NCI-H2029 treated with DMSO at 0.1 percent for 48 hours (cell line): ENCODE measurements at regions not wholly inside any gene's neighbourhood (a gene's known extent, or its start where the extent isn't known, plus 50 kb on each side); places are given as distances from the start of the nearest gene placed in this dataset.
"Not testable (repeated sequence)": the region's sequence is repeated elsewhere in the genome, so short reads cannot be mapped to it uniquely, and the experiment has no call there.

Source experiments
- DNase-seq: peaks from one replicate; lab custom pipeline; 2025; lab: John Stamatoyannopoulos, UW

DNA sequence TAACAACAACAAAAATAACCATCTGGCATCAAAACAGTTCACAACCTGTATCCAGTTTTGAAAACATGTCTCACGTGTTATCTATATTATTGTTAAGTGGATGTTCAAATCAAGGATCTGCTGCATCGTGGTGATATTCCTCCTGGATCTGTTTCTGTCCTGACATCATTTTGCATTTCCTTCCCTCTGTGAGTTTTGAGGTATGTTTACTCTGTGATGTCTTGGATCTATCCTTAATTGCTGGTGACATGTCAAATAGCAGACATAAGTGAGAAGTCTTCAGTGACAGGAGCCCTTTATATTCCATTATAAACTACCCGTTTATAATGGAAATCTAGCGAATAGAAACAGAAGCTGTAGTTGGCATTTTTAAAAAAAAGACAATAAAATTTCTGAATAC, 381.8 kb upstream of the NOX3 start:
- no peak for DNase-seq

DNA sequence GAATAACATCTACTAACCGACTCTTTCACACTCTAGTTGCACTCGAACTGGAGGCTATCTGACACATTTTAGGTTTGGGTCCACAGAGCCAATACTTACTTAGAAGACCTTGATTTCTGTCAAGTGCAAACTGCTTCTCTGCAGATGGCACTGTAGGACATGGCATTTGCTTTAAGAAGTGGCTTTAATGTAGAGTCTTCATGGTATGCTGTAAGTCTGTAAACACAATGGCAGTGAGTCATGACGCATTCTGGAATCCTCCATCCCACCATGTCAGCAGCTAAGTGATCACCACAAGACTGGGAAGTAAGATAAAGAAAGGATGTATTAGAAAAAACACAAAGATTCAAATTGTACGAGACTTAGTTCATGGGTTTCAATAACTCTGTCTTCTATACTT, 377.0 kb upstream of the NOX3 start:
- DNase-seq, result no peak

DNA sequence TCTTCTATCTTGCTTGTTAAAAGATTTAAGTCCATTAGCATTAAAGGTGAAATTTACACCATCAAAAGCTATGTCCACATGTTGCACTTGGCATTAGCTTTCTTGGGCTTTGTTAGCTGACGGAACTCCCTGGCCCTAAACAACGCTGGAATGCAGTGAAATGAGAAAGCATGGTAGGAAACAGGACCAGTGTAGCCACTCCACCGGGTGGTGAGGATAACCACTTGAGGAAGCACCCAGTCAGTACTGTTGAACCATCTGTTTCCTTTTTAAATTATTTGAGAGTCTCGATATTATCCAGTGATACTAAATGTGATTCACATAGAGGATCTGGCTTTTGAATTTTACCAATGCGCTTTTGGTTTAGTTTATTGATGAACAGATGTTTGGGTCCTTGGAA, 374.9 kb upstream of the NOX3 start:
- no peak for DNase-seq

DNA sequence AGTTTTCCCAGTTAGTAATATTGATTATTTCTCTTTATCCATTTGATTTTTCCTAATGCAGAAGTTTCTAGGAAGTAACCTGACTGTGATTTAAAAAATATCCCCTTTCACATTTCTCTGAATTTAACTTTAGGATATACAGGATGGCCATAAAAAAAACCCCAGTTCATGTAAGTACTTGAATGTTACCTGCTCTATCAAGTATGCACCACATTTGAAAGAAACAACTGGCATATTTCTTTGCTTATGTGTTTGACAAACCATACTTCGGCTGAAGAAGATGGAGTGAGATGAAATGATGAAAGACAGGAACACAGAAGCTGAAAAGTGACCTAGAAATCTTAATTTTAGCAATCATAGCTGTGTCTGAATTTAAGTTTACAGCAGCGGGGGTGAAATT, 374.0 kb upstream of the NOX3 start:
- DNase-seq, result no peak

- no peak for DNase-seq
Measured at GRCh38 chr6:155828989-155829388, 373.4 kb upstream of the NOX3 start.

GRCh38 chr6:155818698-155819097, 363.1 kb upstream of the NOX3 start:
- no peak for DNase-seq

DNA sequence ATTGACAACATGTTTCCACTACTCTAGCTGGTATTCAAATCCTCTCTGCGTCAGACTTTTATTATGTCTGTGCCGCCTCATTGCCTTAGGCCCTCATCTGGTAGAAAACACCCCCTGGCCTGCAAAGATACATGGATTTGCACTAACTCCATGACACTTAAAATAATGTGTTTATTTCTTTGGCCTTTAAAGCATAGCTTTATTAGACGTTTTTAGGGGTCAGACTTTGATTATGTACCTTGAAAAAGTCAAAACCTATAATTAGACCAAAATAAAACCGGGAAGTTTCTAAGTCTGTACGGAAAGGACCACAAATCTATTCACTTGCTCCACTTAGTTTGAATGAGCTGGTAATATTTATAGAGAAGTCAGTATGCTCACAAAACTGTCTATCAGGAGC, 357.9 kb upstream of the NOX3 start:
- DNase-seq, result no peak

- DNase-seq, result no peak
Measured at GRCh38 chr6:155807243-155807642, 351.6 kb upstream of the NOX3 start.

GRCh38 chr6:155801046-155801445, 345.4 kb upstream of the NOX3 start:
- DNase-seq, result no peak

GRCh38 chr6:155798876-155799275, 343.2 kb upstream of the NOX3 start:
- not testable (repeated sequence) for DNase-seq

DNA sequence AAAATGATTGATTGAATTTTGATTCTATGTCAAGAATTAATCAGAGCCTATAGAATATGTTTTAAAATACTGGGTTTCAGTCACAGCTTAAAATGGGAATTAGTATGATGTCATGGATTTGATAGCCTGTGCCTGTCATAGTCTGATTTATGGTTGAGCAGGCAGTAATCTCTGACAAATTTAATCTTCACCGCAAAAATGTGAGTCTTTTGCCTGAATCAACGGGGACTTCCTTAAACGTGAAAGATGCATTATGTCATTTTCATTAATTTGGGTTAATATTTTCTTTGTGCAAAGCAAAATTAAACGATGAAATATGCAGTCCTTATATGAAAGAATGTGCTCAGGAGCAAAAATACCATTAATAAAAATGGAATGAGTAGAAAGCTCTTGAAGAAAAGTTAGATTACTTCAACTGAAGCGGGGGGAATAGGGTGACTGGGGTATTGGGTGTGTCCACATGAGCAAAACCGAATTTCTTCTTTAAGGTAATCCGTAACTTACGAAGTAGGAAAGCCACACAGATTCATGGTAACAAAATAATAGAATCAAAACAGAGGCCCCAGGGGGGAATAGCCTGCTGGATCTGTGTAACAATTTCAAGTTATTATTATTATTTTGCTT, 339.6 kb upstream of the NOX3 start:
- no peak for DNase-seq

DNA sequence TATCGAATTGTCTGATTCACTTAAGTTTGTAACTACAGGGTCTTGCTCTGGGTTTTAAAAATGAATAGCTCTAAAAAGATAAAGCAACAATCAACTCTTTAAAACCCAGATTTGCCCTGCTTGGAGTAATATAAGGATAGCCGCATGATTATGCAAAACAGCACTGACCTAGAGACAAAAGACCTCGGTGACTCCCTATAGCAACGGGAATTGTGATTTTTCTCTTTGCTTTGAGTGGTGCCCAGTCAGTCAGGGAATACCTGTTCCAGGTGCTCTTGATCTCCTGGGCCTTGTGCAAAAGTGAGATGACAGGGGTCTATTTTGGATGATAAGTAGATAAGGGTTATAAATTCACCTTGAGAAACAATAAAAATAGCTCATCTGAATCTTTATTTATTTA, 336.3 kb upstream of the NOX3 start:
- no peak for DNase-seq

GRCh38 chr6:155791186-155791585, 335.5 kb upstream of the NOX3 start:
- DNase-seq, result no peak

GRCh38 chr6:155787168-155787567, 331.5 kb upstream of the NOX3 start:
- no peak for DNase-seq

DNA sequence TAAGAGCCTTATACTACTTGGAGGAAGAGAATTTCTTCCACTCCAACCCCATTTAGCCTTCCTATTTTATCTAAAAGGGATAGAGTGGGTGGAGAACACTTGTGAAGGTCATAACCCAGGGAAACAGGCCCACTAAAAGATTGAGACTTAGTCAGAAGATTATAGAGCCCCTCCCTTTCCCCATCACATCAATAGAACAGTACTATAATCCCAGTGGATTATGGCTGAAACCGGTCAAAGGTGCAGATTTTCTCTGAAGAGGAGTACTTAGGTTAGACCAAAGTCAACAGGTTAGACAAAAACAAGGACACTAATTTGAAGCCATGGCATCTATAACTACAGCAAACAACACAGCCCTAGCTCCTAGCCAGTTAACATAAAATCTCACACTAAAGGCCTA, 330.9 kb upstream of the NOX3 start:
- DNase-seq, result no peak

DNA sequence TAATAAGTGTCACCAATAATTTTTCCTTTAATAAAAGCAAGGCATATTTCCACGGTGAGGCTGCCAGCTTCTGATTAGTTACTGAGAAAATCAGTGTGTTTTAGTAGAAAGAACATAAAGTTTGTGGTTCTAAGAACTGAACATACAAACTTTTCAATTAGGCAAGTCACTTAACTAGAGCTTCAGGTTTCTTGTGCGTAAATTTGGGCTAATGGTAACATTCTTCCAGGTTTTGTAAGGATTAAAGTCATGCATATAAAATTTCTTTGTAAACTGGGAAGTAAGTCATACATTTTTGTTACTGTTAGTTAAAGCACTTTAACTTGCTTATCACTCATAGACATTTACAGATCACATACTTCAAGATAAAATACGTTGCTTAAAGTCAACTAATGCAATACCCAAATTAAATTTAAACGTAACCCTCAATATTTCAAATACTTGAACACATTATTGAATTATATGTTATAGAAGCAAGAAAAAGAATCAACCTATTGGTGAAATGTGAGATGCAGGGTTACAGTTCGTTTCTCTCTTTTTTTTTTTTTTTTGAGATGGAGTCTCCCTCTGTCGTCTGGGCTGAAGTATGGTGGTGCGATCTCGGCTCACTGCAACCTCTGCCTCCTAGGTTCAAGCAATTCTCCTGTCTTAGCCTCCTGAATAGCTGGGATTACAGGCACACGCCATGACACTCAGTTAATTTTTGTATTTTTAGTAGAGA, 327.3 kb upstream of the NOX3 start:
- DNase-seq, result no peak

DNA sequence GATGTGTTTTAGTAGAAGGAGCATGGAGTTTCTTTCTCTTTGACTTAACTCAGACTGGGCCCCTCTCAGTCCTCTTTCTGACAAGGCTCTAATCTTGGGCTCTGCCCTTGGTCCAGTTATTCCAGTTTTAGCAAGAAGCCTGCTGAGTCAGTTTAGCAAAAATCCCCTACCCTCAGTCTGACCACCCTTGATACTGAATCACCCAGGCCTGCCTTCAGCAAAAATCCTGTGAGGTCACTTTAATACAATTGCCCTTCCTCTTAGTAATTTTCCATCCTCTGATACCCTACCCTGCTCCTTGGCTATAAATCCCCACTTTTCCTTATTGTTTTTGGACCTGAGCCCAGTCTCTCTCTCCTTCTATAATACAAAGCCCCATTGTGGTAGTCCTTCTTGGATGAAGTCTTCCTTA, 326.7 kb upstream of the NOX3 start:
- DNase-seq, result peak; percentile 4

DNA sequence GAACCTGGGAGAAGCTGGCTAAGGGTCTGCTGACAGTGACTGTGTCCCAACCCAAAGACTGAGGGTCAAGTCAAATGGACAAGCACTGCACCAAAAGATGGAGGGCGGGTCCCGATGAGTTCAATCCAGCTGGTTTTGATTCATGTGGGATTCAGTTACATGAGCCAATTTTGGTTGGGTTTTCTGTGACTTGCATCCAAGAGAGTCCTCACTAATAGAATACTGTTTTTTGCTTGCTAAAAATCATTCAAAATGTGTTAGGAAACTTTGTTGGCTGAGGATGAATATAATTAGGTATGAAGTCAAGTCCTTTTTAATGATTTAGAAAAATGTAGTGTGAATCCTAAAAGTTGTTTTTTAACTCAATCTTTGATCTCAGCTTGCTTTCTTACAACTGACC, 323.8 kb upstream of the NOX3 start:
- no peak for DNase-seq

DNA sequence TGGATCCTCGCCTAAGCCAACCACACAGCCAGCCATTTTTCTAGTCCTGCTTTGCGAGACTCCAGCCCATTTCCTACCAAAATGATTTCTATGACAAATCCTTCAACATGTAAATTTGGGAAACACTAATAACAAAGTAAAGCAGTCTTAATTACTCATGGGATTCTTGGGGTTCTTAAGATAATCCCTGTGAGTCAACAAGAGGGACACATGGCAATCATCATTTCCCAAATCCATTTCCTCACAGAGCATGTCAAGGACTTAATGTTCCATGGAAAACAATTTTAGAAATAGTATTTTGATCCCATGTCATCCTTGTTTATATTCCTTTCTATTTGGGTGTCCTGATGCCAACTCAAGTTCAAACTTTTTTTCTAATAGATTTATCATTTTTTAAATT, 322.7 kb upstream of the NOX3 start:
- no peak for DNase-seq

GRCh38 chr6:155771822-155772221, 316.2 kb upstream of the NOX3 start:
- no peak for DNase-seq

GRCh38 chr6:155770856-155771255, 315.2 kb upstream of the NOX3 start:
- DNase-seq, result no peak

DNA sequence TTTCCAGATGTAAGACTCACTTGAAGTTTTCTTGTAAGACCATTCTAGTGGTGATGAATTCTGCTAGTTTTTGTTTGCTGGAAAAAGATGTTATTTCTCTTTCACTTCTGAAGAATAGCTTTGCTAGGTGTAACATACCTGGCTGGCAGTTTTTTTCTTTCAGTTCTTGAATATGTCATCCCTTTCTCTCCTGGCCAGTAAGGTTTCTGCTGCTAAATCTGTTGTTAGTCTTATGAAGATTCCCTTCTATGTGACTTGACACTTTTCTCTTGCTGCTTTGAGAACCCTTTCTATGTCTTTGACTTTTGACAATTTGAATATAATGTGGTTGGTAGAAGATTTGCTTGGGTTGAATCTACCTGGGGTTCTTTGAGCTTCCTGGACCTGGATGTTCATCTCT, 314.7 kb upstream of the NOX3 start:
- no peak for DNase-seq

DNA sequence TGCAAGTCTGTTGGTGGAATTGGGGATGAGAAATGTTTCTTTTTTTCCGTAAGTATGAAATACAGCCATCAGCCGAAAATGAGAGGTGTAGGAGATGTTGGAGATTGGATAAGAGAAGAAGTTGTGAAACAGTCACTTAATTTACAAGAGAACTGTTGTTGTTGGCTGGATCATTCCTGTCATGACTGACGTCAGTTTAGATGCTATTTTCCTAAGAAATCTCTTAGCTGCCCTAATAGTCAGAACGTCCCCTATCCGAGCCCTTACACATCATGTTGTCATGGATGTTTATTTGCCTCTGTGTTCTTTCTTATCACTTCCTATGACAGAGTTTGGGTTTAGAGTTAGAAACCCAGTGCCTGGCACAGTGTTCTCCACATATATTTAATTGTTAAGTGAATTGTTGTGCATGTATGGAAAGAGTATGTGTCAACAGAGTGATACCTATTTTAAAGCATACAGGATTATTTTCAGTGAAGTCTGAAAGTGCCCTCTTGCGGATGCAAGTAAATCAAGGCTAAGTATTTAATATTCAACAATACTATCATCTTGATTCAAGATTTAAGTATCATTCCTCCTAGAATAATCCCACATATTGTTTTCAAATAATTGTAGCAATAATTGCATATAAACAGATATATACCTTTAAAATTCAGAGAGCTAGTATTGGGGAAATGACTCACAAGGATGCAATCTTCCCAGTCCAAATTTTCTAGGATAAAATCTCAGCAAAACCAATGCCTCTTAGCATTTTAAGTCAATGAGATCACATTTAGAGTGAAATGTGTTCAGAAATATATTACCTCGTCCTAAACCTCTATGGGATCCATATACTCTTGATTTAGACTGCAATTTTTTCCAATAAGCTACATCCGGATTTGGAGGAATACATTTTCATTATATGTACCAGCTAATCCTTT, 309.9 kb upstream of the NOX3 start:
- no peak for DNase-seq
